ENCODE measurements at regions not wholly inside any gene's neighbourhood (a gene's known extent, or its start where the extent isn't known, plus 50 kb on each side); places are given as distances from the start of the nearest gene placed in this dataset.

DNA sequence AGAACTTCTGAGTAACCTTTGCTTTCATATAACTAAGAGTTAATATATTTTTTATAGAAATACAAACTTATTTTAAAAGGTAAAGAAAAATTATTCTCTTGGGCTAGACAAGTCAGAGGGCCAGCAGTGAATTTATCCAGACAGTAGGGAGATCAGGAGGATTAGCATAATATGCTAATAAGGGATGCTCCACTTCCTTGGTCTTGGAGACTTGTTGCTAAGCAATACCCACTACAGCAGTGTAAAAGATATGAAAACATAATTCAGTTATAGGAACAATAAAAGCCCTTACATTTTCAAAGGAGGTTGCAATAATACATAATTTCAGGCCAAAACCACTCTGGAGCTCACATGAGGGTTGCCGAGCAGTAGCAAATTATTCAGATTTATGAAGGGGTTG lies 615.6 kb downstream of the KCNH5 start:
- TF ChIP-seq ZNF441 (CRISPR knock-in tag; IDR thresholded peaks at IDR 0.05; ENCODE audit: borderline replicate concordance): no peak
- TF ChIP-seq CTCF (CRISPR knock-in tag; IDR thresholded peaks at IDR 0.05): no peak
- no peak for TF ChIP-seq CEBPB (IDR thresholded peaks at IDR 0.05; ENCODE audit: borderline replicate concordance, low read depth, low read length)
- TF ChIP-seq NR2F2 (IDR thresholded peaks at IDR 0.05; ENCODE audit: borderline replicate concordance, low read depth): no peak
- TF ChIP-seq THAP8 (CRISPR knock-in tag; IDR thresholded peaks at IDR 0.05; ENCODE audit: borderline replicate concordance): no peak

All from HepG2 (cell line).